OCI-LY7 (cell line): ENCODE measurements at regions not wholly inside any gene's neighbourhood (a gene's known extent, or its start where the extent isn't known, plus 50 kb on each side); places are given as distances from the start of the nearest gene placed in this dataset.

ENCODE experiments used
- EZH2phosphoT487 ChIP-seq: fragments of 200-600 bp; sonication (generic); IDR thresholded peaks from 2 replicates; pipeline ENCODE4 v1.6.1; 2018; ENCODE audit warnings: low read depth, borderline replicate concordance, mild to moderate bottlenecking, mixed run types, antibody characterized with exemption, low read length, moderate library complexity, mixed read lengths
- TF ChIP-seq, protein P1 (sequence below): fragments of 200-600 bp; sonication (generic); conservative IDR thresholded peaks from 2 replicates; pipeline ENCODE4 v1.5.1; 2014; ENCODE audit warnings: mild to moderate bottlenecking, antibody characterized with exemption, low read length, moderate library complexity, mixed read lengths

GRCh38 chr2:16048466-16048865 lies 108.1 kb downstream of the MYCN start:
- TF ChIP-seq, protein P1, sequence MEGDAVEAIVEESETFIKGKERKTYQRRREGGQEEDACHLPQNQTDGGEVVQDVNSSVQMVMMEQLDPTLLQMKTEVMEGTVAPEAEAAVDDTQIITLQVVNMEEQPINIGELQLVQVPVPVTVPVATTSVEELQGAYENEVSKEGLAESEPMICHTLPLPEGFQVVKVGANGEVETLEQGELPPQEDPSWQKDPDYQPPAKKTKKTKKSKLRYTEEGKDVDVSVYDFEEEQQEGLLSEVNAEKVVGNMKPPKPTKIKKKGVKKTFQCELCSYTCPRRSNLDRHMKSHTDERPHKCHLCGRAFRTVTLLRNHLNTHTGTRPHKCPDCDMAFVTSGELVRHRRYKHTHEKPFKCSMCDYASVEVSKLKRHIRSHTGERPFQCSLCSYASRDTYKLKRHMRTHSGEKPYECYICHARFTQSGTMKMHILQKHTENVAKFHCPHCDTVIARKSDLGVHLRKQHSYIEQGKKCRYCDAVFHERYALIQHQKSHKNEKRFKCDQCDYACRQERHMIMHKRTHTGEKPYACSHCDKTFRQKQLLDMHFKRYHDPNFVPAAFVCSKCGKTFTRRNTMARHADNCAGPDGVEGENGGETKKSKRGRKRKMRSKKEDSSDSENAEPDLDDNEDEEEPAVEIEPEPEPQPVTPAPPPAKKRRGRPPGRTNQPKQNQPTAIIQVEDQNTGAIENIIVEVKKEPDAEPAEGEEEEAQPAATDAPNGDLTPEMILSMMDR = no peak
- no peak for TF ChIP-seq EZH2phosphoT487
